Stomach (tissue), 8 donors: ENCODE measurements at regions not wholly inside any gene's neighbourhood (a gene's known extent, or its start where the extent isn't known, plus 50 kb on each side); places are given as distances from the start of the nearest gene placed in this dataset.

Source experiments
- DNase-seq, 2 donors: peaks; one replicate each; pipeline versions ENCODE4 v3.0.0 to v3.0.0-alpha.2; 2013 to 2019
- H3K27ac ChIP-seq, 5 donors: fragments of 200-600 bp in 4 of 5; sonication (generic) in 4 of 5; one replicate each; pipeline ENCODE4 v1.5.1; 2013 to 2019; ENCODE audit warnings: mild to moderate bottlenecking in 1 of 5, moderate library complexity in 1 of 5
- H3K27me3 ChIP-seq, 3 donors: fragments of 200-600 bp; sonication (generic); one replicate each; pipeline ENCODE4 v1.5.1; 2017 to 2019; ENCODE audit warnings: mixed run types in 1 of 3
- H3K36me3 ChIP-seq, 4 donors: fragments of 200-600 bp; sonication (generic); 1 replicate in 3 of 4; 2 replicates in 1 of 4; pipeline ENCODE4 v1.5.1; 2016 to 2019
- H3K4me1 ChIP-seq, 4 donors: fragments of 200-600 bp; sonication (generic); one replicate each; pipeline ENCODE4 v1.5.1; 2016 to 2019
- H3K4me3 ChIP-seq, 4 donors: fragments of 200-600 bp; sonication (generic) in 3 of 4; one replicate each; pipeline ENCODE4 v1.5.1; 2016 to 2019; ENCODE audit warnings: mild to moderate bottlenecking in 1 of 4
- H3K9me3 ChIP-seq, 4 donors: fragments of 200-600 bp; sonication (generic); one replicate each; pipeline ENCODE4 v1.5.1; 2016 to 2019
- CTCF ChIP-seq, 7 experiments: fragments of 450-650 bp in 4 of 7; fragments of 200-600 bp in 3 of 7; sonication (generic) in 3 of 7; IDR thresholded peaks; one replicate each; pipeline ENCODE4 v1.5.1; 2016 to 2019; ENCODE audit warnings: antibody characterized with exemption in 7 of 7, control low read depth in 2 of 7, mild to moderate bottlenecking in 1 of 7
- EP300 ChIP-seq: sonication (generic); formaldehyde crosslinking; IDR thresholded peaks from one replicate; pipeline ENCODE4 v1.6.1; 2017; ENCODE audit warnings: antibody characterized with exemption
- POLR2A ChIP-seq, 4 donors: fragments of 450-650 bp; IDR thresholded peaks; one replicate each; pipeline ENCODE4 v1.6.1; 2016; ENCODE audit warnings: antibody characterized with exemption in 4 of 4, control low read depth in 2 of 4, mild to moderate bottlenecking in 1 of 4, moderate library complexity in 1 of 4
- POLR2AphosphoS5 ChIP-seq, 3 donors: sonication (generic); formaldehyde crosslinking; IDR thresholded peaks; one replicate each; pipeline ENCODE4 v1.6.1; 2016; ENCODE audit warnings: antibody characterized with exemption in 3 of 3
- WGBS, 5 donors: extraction: QIAGEN DNeasy Blood & Tissue Kit in 3 of 5; methylation state at CpG; one replicate each; pipeline versions ENCODE4 v1.1.5 to v1.1.7; 2013 to 2018; 5-methylcytosine and 5-hydroxymethylcytosine counted together
- intact Hi-C: fragments of 100-400 bp; cut with DNase I; formaldehyde crosslinking; loops from one replicate; pipeline ENCODE4 v1.15.1; 2023; ENCODE audit warnings: low total_unique reads
- donor health status: healthy with polysubstance abuse.
- donor health status: Bipolar disorder and iron deficiency.
- donor health status: healthy.

GRCh38 chr6:119962505-119962904, 612.9 kb upstream of the MAN1A1 start:
- no peak for DNase-seq
- intact Hi-C loops: no loop called here
- 67 to 75% (median 72%) methylated on average over 2 of the region's 2 CpGs for WGBS, 5 donors
- Histone ChIP-seq H3K27me3 (no peaks in the 10 kb centered on the region), H3K9me3 (no peaks in the 10 kb centered on the region), H3K27ac (no peak overlapping the region), H3K4me1 (no peaks in the 10 kb centered on the region), H3K36me3 (no peaks in the 10 kb centered on the region), H3K4me3 (no peak overlapping the region)
- no peak for TF ChIP-seq EP300

- intact Hi-C loops: no loop called here
- Histone ChIP-seq H3K27me3 (no peaks in the 10 kb centered on the region), H3K36me3 (no peaks in the 10 kb centered on the region), H3K27ac (no peak overlapping the region), H3K4me1 (no peaks in the 10 kb centered on the region), H3K4me3 (no peak overlapping the region), H3K9me3 (no peaks in the 10 kb centered on the region)
- DNase-seq: peak in 1 of 2 donors; percentile 9
- 91 to 100% (median 94%) methylated on average over 2 of the region's 2 CpGs for WGBS, 5 donors
- no peak for TF ChIP-seq EP300
- TF ChIP-seq POLR2AphosphoS5 (IDR thresholded peaks at IDR 0.05): no peak
- no peak for TF ChIP-seq CTCF (IDR thresholded peaks at IDR 0.05)
- TF ChIP-seq POLR2A (IDR thresholded peaks at IDR 0.05): no peak
Measured at GRCh38 chr6:119961450-119961849, 611.9 kb upstream of the MAN1A1 start.

GRCh38 chr6:119960456-119960855, 610.9 kb upstream of the MAN1A1 start:
- Histone ChIP-seq H3K36me3 (no peaks in the 10 kb centered on the region), H3K27me3 (no peaks in the 10 kb centered on the region), H3K9me3 (no peaks in the 10 kb centered on the region), H3K4me3 (no peak overlapping the region), H3K4me1 (no peaks in the 10 kb centered on the region), H3K27ac (no peak overlapping the region)
- no peak for DNase-seq
- 73 to 80% (median 77%) methylated on average over 5 of the region's 5 CpGs for WGBS, 5 donors
- intact Hi-C loops: no loop called here
- TF ChIP-seq POLR2A (IDR thresholded peaks at IDR 0.05) (no peak), POLR2AphosphoS5 (IDR thresholded peaks at IDR 0.05) (no peak), EP300 (no peak), CTCF (IDR thresholded peaks at IDR 0.05) (no peak)

GRCh38 chr6:119960036-119960435, 610.5 kb upstream of the MAN1A1 start:
- H3K27me3 ChIP-seq: no peaks in the 10 kb centered on the region
- TF ChIP-seq POLR2AphosphoS5 (IDR thresholded peaks at IDR 0.05) (no peak), CTCF (IDR thresholded peaks at IDR 0.05) (no peak), EP300 (no peak), POLR2A (IDR thresholded peaks at IDR 0.05) (no peak)
- no peak for DNase-seq
- 67 to 83% (median 69%) methylated on average over 3 of the region's 3 CpGs for WGBS, 5 donors
- intact Hi-C loops: no loop called here
- no peaks in the 10 kb centered on the region for H3K36me3 ChIP-seq
- H3K27ac ChIP-seq: no peak overlapping the region
- no peaks in the 10 kb centered on the region for H3K9me3 ChIP-seq
- H3K4me1 ChIP-seq: no peaks in the 10 kb centered on the region
- no peak overlapping the region for H3K4me3 ChIP-seq

GRCh38 chr6:119957195-119957594, 607.6 kb upstream of the MAN1A1 start:
- H3K27me3 ChIP-seq: no peaks in the 10 kb centered on the region
- no peaks in the 10 kb centered on the region for H3K4me1 ChIP-seq
- no peak overlapping the region for H3K4me3 ChIP-seq
- no peaks in the 10 kb centered on the region for H3K36me3 ChIP-seq
- WGBS, 5 donors: 58 to 86% (median 78%) methylated on average over 3 of the region's 3 CpGs
- no peak for TF ChIP-seq POLR2A (IDR thresholded peaks at IDR 0.05)
- TF ChIP-seq POLR2AphosphoS5 (IDR thresholded peaks at IDR 0.05): no peak
- no peak for TF ChIP-seq EP300
- TF ChIP-seq CTCF (IDR thresholded peaks at IDR 0.05): no peak
- H3K27ac ChIP-seq: no peak overlapping the region
- intact Hi-C loops: no loop called here
- DNase-seq: no peak
- H3K9me3 ChIP-seq: no peaks in the 10 kb centered on the region
